ENCODE measurements at regions not wholly inside any gene's neighbourhood (a gene's known extent, or its start where the extent isn't known, plus 50 kb on each side); places are given as distances from the start of the nearest gene placed in this dataset.

DNA sequence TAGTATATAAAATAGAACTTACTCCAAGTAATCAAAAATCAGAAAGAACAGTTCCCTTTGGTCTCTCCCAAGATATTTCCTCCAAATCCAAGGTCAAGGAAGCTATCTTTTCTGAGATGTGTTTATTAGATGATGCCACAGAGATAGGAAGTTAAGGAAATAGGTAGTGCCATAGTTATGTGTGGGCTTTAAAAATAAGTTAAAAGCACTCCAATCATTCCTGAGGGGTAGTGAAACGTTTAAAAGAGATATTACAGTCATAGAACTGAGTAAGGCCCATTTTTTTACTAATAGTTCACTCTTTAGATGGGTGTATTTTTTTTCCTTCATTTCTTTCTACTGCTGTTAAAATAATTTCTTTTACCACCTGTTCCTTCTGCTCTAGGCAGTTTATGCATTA lies 1630.9 kb upstream of the SEL1L start:
- intact Hi-C loops (cut with DNase I), result no loop called here
- DNase-seq, result no peak
- H3K36me3 ChIP-seq, result no peaks in the 10 kb centered on the region
- no peak overlapping the region for H3K4me3 ChIP-seq
- no peak overlapping the region for H3K27ac ChIP-seq
- H3K4me1 ChIP-seq (ENCODE audit: insufficient read depth), result no peaks in the 10 kb centered on the region
- 42 to 55% (median 50%) methylated on average over 1 of the region's 1 CpG for WGBS, 3 donors
- no peaks in the 10 kb centered on the region for H3K27me3 ChIP-seq
- no peak for TF ChIP-seq EP300 (IDR thresholded peaks at IDR 0.05)
- TF ChIP-seq, protein P1, sequence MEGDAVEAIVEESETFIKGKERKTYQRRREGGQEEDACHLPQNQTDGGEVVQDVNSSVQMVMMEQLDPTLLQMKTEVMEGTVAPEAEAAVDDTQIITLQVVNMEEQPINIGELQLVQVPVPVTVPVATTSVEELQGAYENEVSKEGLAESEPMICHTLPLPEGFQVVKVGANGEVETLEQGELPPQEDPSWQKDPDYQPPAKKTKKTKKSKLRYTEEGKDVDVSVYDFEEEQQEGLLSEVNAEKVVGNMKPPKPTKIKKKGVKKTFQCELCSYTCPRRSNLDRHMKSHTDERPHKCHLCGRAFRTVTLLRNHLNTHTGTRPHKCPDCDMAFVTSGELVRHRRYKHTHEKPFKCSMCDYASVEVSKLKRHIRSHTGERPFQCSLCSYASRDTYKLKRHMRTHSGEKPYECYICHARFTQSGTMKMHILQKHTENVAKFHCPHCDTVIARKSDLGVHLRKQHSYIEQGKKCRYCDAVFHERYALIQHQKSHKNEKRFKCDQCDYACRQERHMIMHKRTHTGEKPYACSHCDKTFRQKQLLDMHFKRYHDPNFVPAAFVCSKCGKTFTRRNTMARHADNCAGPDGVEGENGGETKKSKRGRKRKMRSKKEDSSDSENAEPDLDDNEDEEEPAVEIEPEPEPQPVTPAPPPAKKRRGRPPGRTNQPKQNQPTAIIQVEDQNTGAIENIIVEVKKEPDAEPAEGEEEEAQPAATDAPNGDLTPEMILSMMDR (IDR thresholded peaks at IDR 0.05), result no peak
- TF ChIP-seq POLR2A (IDR thresholded peaks at IDR 0.05), result no peak
- no peaks in the 10 kb centered on the region for H3K9me3 ChIP-seq

DNA sequence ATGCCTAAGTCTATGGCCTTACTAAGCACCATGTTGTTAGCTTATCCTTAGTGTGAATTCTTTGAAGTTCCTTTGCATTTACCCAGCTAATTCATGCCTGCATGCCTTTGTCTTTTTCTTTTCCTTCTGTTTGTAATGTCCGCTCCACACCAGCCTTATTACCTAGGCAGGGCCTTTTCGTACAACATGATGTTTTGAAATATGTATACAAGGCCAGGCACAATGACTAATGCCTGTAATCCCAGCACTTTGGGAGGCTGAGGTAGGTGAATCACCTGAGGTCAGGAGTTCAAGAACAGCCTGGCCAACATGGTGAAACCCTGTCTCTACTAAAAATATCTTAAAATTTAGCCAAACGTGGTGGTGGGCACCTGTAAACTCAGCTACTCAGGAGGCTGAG lies 1636.5 kb upstream of the SEL1L start:
- TF ChIP-seq POLR2A (IDR thresholded peaks at IDR 0.05) (no peak), EP300 (IDR thresholded peaks at IDR 0.05) (no peak)
- TF ChIP-seq, protein P1 (IDR thresholded peaks at IDR 0.05), result no peak
- DNase-seq, result no peak
- H3K4me1 ChIP-seq (ENCODE audit: insufficient read depth), result no peaks in the 10 kb centered on the region
- WGBS, 3 donors, result 80 to 90% (median 86%) methylated on average over 3 of the region's 3 CpGs
- H3K27me3 ChIP-seq, result no peaks in the 10 kb centered on the region
- H3K4me3 ChIP-seq, result no peak overlapping the region
- intact Hi-C loops (cut with DNase I), result no loop called here
- no peaks in the 10 kb centered on the region for H3K9me3 ChIP-seq
- H3K27ac ChIP-seq, result no peak overlapping the region
- no peaks in the 10 kb centered on the region for H3K36me3 ChIP-seq

DNA sequence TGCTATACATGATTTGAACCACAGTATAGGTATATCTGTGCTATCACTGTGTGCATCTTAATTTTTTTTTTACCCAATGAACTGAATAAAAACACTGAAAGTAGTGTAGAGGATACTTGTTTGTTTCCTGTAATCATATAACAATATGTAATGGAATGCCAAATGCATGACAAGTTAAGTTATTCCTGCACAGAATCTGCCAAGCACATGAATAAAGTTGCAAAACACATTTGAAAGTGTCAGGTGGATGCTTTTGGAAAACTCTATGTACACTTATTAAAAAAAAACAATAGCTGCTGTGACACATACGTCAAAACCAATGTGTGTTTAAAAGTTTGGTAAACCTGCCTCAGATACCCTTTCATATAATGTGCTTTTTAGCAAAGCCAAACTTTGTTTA lies 1638.1 kb upstream of the SEL1L start:
- Histone ChIP-seq H3K4me1 (ENCODE audit: insufficient read depth) (no peaks in the 10 kb centered on the region), H3K9me3 (no peaks in the 10 kb centered on the region), H3K27ac (no peak overlapping the region), H3K36me3 (no peaks in the 10 kb centered on the region), H3K27me3 (no peaks in the 10 kb centered on the region), H3K4me3 (no peak overlapping the region)
- TF ChIP-seq EP300 (IDR thresholded peaks at IDR 0.05) (no peak), POLR2A (IDR thresholded peaks at IDR 0.05) (no peak)
- TF ChIP-seq, protein P1 (IDR thresholded peaks at IDR 0.05), result no peak
- WGBS, 3 donors, result 87 to 88% (median 88%) methylated on average over 1 of the region's 1 CpG
- intact Hi-C loops (cut with DNase I), result no loop called here
- no peak for DNase-seq

DNA sequence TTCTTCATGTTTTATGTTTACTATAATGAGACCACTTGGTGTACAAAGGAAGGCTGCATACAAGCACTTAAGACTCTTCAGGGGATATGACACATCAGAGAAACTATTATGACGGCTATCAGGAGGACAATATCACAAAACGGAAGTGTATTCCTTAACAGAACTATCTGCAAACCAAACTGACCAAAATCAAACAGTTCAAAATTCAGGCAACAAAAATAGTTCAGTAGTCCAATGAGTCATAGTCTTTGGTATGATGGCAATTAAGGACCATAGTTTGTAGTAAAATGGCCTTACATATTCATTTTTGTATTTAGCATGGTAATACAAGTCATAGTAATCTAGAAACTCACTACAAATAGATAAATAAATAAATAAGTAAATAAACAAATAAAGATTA lies 1638.7 kb upstream of the SEL1L start:
- no peak overlapping the region for H3K27ac ChIP-seq
- no peaks in the 10 kb centered on the region for H3K27me3 ChIP-seq
- intact Hi-C loops (cut with DNase I), result no loop called here
- DNase-seq, result no peak
- H3K36me3 ChIP-seq, result no peaks in the 10 kb centered on the region
- WGBS, 3 donors, result 61 to 80% (median 79%) methylated on average over 2 of the region's 2 CpGs
- no peaks in the 10 kb centered on the region for H3K4me1 ChIP-seq (ENCODE audit: insufficient read depth)
- H3K9me3 ChIP-seq, result no peaks in the 10 kb centered on the region
- H3K4me3 ChIP-seq, result no peak overlapping the region
- TF ChIP-seq EP300 (IDR thresholded peaks at IDR 0.05), result no peak
- TF ChIP-seq POLR2A (IDR thresholded peaks at IDR 0.05), result no peak
- TF ChIP-seq, protein P1 (IDR thresholded peaks at IDR 0.05), result no peak

DNA sequence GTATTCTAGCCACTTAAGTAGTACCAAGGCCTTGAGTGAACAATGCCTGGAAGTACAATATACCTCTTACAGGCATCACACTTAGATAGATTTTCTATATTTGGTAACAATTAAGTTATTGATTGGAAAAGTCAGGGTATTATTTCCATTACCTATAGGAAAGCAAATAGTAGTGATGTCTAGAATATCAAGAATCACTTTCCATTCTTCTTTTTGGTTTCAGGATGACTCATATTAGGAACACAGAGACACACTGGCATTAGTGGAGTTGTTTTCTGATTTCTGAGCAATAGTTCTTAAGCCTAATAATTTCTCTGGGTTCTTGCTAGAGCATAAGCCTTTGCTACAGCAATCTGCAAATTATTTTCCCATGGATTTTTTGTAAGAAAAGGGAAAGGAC lies 1640.0 kb upstream of the SEL1L start:
- DNase-seq, result no peak
- H3K4me1 ChIP-seq (ENCODE audit: insufficient read depth), result no peaks in the 10 kb centered on the region
- no peaks in the 10 kb centered on the region for H3K9me3 ChIP-seq
- H3K4me3 ChIP-seq, result no peak overlapping the region
- H3K36me3 ChIP-seq, result no peaks in the 10 kb centered on the region
- no peaks in the 10 kb centered on the region for H3K27me3 ChIP-seq
- intact Hi-C loops (cut with DNase I), result no loop called here
- TF ChIP-seq POLR2A (IDR thresholded peaks at IDR 0.05), result no peak
- no peak for TF ChIP-seq EP300 (IDR thresholded peaks at IDR 0.05)
- TF ChIP-seq, protein P1 (IDR thresholded peaks at IDR 0.05), result no peak
- no peak overlapping the region for H3K27ac ChIP-seq

All from ovary (tissue), 7 donors.